Activated B cell treated with CpG ODN at 0.5 μM for 24 hours (primary cell): ENCODE measurements at regions not wholly inside any gene's neighbourhood (a gene's known extent, or its start where the extent isn't known, plus 50 kb on each side); places are given as distances from the start of the nearest gene placed in this dataset.
"Not testable (repeated sequence)": the region's sequence is repeated elsewhere in the genome, so short reads cannot be mapped to it uniquely, and the experiment has no call there.

ENCODE experiments used
- ATAC-seq: fragments of 200-7000 bp; cut with Tn5 transposase; one replicate; pipeline ENCODE4 v1.10.0; 2021; ENCODE audit warnings: low read depth, mild to moderate bottlenecking, moderate library complexity
- CTCF ChIA-PET: fragments of 350-600 bp; sonication (Branson Sonifier 250); formaldehyde crosslinking; loops from one replicate; lab custom pipeline; 2021; ENCODE audit warnings: antibody characterized with exemption; lab: Charles Lee
- POLR2A ChIA-PET: fragments of 350-600 bp; sonication (Branson Sonifier 250); formaldehyde crosslinking; loops from one replicate; lab custom pipeline; 2021; ENCODE audit warnings: antibody characterized with exemption; lab: Charles Lee
- DNase-seq: peaks from one replicate; pipeline ENCODE4 v3.0.0; 2022
- H3K27ac Mint-ChIP-seq: one replicate; pipeline ENCODE4 v1.8.0; 2020; ENCODE audit warnings: mixed read lengths
- H3K27me3 Mint-ChIP-seq: one replicate; pipeline ENCODE4 v1.8.0; 2021; ENCODE audit warnings: mixed read lengths
- H3K36me3 Mint-ChIP-seq: one replicate; pipeline ENCODE4 v1.8.0; 2021; ENCODE audit warnings: low read depth, mixed read lengths
- H3K4me1 Mint-ChIP-seq: one replicate; pipeline ENCODE4 v1.8.0; 2021; ENCODE audit warnings: mixed read lengths
- H3K4me3 Mint-ChIP-seq: one replicate; pipeline ENCODE4 v1.8.0; 2020; ENCODE audit warnings: mild to moderate bottlenecking, mixed read lengths
- H3K9me3 Mint-ChIP-seq: one replicate; pipeline ENCODE4 v1.8.0; 2020; ENCODE audit warnings: mixed read lengths
- intact Hi-C: fragments of 100-400 bp; cut with micrococcal nuclease; formaldehyde crosslinking; loops from one replicate; pipeline ENCODE4 v1.15.1; 2024
- TF ChIP-seq, protein P1 (sequence below): fragments of 200-600 bp; IDR thresholded peaks from one replicate; pipeline ENCODE4 v1.8.0; 2022; ENCODE audit warnings: antibody characterized with exemption, mild to moderate bottlenecking

DNA sequence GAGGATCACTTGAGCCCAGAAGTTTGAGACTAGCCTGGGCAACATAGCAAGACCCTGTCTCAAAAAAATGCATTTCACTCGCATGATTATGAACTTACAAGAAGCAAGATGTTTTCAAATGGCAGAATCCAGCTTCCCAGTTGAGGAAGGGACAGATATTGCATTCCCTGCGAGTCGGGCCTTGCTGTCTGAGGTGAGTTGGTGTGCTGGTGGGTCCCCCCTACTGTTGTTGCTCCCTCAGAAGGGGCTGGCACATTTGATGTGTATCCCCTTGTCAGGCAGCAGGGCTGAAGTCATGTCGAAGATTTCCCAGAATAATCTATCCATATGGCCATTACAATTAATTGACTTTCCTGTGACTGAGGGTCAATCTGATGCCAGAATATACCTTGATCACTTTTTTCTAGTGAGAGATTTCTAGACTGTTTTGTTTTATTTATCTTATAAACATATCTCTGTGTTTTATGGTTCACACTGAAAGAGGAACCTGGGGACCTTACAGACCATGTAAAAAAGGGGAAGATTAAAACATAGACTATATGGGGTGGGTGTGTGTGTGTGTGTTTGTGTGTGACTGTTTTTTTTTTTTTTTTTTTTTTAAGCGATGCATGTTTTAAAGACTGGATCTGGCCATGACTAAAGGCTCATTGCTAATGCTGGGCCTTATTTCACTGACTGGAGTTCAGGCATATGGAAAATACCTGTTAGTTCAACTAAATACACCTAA, 112.1 kb upstream of the MRPS22 start:
- Mint-ChIP-seq H3K27me3 (no peaks in the 10 kb centered on the region), H3K27ac (no peak overlapping the region), H3K4me1 (no peaks in the 10 kb centered on the region), H3K9me3 (no peaks in the 10 kb centered on the region), H3K4me3 (no peak overlapping the region), H3K36me3 (no peaks in the 10 kb centered on the region)
- TF ChIP-seq, protein P1, sequence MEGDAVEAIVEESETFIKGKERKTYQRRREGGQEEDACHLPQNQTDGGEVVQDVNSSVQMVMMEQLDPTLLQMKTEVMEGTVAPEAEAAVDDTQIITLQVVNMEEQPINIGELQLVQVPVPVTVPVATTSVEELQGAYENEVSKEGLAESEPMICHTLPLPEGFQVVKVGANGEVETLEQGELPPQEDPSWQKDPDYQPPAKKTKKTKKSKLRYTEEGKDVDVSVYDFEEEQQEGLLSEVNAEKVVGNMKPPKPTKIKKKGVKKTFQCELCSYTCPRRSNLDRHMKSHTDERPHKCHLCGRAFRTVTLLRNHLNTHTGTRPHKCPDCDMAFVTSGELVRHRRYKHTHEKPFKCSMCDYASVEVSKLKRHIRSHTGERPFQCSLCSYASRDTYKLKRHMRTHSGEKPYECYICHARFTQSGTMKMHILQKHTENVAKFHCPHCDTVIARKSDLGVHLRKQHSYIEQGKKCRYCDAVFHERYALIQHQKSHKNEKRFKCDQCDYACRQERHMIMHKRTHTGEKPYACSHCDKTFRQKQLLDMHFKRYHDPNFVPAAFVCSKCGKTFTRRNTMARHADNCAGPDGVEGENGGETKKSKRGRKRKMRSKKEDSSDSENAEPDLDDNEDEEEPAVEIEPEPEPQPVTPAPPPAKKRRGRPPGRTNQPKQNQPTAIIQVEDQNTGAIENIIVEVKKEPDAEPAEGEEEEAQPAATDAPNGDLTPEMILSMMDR: no peak
- intact Hi-C loops: no loop called here
- no peak for DNase-seq
- ATAC-seq: no peak
- POLR2A ChIA-PET: no interaction called here
- CTCF ChIA-PET: no interaction called here

DNA sequence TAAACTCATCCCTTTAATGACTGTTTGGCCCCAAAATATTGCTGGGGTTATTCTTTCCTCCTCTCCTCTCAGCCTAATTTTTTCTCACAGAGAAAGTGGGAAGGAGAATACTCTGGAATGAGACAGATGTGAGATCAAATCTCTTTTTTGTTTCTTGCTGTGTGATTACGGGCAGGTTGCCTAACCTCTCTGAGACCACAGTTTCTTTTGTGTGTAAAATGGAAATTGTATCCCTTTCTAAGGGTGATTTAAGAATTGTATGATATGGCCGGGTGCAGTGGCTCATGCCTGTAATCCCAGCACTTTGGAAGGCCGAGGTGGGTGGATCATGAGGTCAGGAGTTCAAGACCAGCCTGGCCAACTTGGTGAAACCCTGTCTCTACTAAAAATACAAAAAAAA, 111.5 kb upstream of the MRPS22 start:
- intact Hi-C loops, ATAC-seq, H3K4me1 Mint-ChIP-seq, H3K36me3 Mint-ChIP-seq, DNase-seq, H3K9me3 Mint-ChIP-seq, H3K27me3 Mint-ChIP-seq, CTCF ChIA-PET, H3K4me3 Mint-ChIP-seq, POLR2A ChIA-PET, H3K27ac Mint-ChIP-seq: not testable (repeated sequence)

DNA sequence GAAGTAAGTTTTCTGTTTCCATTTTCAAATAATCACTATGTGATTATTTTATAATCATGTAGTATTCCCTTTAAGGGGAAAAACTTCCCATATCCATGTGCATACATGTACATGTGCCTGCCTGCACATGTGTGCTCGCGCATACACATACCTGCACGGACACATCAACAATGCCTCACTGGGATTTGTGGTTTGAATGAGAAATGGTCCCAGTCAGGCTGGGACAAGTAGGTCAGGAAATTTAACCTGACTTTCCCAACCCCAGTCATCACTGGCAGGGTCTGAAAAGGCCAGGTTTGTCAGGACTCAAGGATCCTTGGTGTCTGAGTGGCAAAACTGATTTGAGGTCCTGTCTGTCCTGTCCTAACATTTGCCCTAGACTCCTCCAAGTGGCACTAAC, 109.3 kb upstream of the MRPS22 start:
- intact Hi-C loops: no loop called here
- H3K9me3 Mint-ChIP-seq: no peaks in the 10 kb centered on the region
- H3K27me3 Mint-ChIP-seq: peaks cover 2% of the 10 kb centered on the region
- ChIA-PET CTCF (no interaction called here), POLR2A (no interaction called here)
- no peak overlapping the region for H3K4me3 Mint-ChIP-seq
- no peaks in the 10 kb centered on the region for H3K36me3 Mint-ChIP-seq
- TF ChIP-seq, protein P1: no peak
- no peak for ATAC-seq
- H3K27ac Mint-ChIP-seq: no peak overlapping the region
- DNase-seq: no peak
- H3K4me1 Mint-ChIP-seq: no peaks in the 10 kb centered on the region

DNA sequence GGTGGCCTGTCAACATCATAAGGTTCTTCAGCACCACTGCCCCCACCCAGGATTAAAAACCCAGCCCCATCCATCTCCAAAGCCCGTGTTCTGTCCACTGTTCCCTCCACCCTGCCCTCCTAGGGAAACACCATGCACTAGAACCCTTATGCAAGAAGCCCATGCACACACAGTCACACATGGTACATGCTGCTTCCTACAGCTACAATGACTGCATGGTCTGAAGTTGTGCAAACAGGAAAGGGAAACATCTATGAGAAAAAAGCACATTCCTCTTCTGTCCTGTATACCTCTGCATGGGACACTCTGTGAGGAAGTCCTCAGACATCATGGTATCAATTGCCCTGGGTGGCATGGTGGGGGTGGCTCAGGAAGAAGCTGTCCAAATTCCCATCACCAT, 108.6 kb upstream of the MRPS22 start:
- no peaks in the 10 kb centered on the region for H3K9me3 Mint-ChIP-seq
- CTCF ChIA-PET: no interaction called here
- H3K4me3 Mint-ChIP-seq: no peak overlapping the region
- H3K36me3 Mint-ChIP-seq: no peaks in the 10 kb centered on the region
- peaks cover 2% of the 10 kb centered on the region for H3K27me3 Mint-ChIP-seq
- ATAC-seq (no peak), DNase-seq (no peak)
- POLR2A ChIA-PET: no interaction called here
- TF ChIP-seq, protein P1: no peak
- intact Hi-C loops: no loop called here
- no peaks in the 10 kb centered on the region for H3K4me1 Mint-ChIP-seq
- H3K27ac Mint-ChIP-seq: no peak overlapping the region

DNA sequence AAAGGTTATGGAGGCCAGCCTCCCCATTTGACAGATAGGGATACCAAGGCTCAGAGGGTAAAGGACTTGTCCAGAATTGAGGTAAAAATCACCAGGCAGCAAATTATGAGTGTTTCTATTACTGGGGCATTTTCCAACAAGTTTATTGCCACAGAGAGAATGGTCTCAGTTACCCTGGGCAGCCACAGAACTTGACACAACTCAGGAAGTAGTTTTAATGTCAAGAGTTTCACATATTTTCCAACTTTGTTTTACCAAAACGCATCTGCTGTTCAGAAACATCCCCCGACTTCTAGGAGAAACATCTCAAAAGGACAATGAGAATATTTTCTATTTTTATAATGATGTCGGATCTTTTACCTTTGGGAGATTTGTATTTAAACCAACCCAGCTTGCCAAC, 107.5 kb upstream of the MRPS22 start:
- Mint-ChIP-seq H3K27ac (no peak overlapping the region), H3K36me3 (no peaks in the 10 kb centered on the region), H3K27me3 (peaks cover 4% of the 10 kb centered on the region), H3K4me3 (no peak overlapping the region), H3K4me1 (no peaks in the 10 kb centered on the region), H3K9me3 (no peaks in the 10 kb centered on the region)
- no peak for ATAC-seq
- POLR2A ChIA-PET: no interaction called here
- DNase-seq: no peak
- CTCF ChIA-PET: no interaction called here
- intact Hi-C loops: no loop called here
- TF ChIP-seq, protein P1: no peak
